HG03095 (cell line): ENCODE measurements at regions not wholly inside any gene's neighbourhood (a gene's known extent, or its start where the extent isn't known, plus 50 kb on each side); places are given as distances from the start of the nearest gene placed in this dataset.

ENCODE experiments used
- ATAC-seq: cut with Tn5 transposase; IDR thresholded peaks from one replicate; pipeline ENCODE4 v1.9.1; 2021; ENCODE audit warnings: moderate library complexity; ENCODE audit not compliant: unreplicated experiment

DNA sequence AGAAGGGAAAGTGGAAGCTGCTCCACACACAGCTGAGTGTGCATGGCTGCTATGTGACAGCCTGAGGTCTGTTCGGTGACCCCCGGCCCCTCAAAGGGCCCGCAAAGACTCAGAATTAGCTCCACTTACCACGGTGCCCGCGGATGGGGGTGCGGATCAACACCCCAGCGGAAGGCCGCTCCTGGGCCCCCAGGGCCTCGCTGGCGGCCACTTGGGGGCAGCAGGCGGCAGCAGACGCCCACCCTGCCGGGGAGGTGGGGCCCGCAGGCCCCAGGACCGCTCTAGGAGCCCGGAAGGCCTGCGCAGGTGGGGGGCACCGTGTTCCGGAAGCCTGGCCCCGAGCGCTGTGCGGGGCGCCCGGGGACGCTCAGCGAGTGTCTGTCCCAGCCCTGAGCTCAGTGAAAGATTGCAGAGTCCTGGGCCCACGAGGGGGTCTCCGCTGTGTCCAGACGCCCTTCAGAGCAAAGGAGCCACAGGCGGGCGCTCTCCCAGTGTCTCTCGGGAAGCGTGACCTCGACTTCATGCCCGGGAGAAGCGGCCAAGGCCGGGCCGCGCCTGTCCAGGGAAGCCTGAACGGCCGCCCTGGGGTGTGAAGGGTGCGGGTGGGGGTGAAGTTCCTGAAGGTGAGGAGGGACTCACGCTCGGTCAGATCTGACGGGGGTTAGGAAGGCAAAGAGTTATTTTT lies 118.7 kb downstream of the VAPA start:
- ATAC-seq: no peak

DNA sequence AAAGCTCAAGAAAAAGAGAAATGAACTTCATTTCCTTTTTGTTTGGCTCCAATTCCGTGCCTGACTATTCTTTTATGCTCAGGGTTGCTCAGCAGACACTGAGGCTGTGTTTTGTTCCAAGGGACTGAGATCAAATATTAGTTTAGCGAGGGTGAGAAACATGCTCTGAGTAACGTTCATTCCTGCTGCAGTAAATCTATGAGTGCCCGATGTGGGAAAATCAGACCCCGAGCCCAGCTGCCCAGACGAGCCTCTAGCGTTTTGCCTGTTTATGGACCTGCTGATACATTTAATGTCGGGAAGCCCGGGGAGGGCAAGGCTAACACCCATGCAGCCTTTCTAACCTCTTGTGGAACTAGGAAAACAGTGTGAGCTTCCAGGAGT lies 119.2 kb downstream of the VAPA start:
- no peak for ATAC-seq

DNA sequence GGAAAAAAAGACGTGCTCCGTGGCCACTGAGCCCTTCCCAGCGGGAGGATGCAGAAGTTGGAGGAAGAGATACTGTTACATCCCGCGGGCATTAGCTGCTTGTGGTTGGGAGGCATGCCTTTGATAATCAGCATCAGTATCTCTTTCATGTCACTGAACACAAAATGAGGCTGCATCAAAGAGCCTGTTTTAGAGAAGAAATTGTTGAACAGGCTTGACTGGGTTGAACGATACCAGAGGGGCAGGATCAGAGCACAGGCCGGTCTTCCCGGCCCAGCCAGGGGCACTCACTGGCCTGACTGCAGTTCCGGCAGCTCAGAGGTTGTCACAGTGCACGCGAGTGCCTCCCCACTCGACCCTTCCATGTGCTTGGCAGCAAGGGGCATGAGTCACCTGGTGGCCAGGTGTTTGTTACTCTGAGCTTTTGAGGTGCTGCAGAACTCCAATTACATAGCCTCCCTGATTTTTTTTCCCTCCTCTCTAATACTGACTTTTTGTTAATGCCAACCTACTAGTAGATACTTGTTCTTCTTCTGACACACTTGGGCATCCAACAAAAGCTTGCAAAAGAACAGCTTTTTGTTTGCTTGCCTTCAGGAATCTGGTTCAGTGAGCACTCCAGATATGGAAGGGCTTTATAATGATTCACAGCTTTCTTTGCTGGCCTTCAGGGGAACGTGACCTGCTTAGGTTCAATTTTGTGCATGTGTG lies 121.6 kb downstream of the VAPA start:
- ATAC-seq: no peak

DNA sequence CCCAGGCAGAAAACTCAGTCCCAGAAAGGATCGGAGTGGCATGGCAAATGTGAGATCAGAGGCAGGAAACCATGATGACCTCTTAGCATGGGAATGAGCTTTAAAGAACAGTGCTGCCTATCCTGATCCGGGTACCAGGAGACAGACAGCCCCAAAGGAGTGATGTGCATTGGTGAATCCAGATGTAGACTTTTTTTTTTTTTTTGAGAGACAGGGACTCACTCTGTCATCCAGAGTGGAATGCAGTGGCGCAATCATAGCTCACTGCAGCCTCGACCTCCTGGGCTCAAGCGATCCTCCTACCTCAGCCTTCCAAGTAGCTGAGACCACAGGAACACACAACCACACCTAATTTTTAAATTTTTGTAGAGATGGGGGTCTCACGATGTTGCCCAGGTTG lies 122.7 kb downstream of the VAPA start:
- no peak for ATAC-seq

DNA sequence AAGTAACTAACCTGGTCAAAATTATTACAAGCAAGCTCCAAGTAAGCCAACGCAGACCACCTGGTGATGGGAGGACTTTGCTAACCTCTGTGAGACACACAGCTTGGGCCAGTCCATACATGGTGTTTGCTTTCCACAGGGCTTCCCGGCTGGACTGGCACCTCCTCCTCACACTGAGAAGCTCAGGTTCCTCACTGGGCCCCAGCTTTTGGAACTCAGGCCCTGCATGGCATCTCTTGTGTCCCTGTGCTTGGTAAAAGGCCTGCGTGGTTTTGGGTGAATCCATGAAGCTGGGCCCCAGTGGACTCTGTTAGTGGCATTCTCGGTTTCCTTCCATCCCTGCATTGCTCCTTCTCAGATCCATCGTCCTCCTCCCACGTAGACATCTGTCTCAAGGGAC lies 123.4 kb downstream of the VAPA start:
- ATAC-seq: no peak

DNA sequence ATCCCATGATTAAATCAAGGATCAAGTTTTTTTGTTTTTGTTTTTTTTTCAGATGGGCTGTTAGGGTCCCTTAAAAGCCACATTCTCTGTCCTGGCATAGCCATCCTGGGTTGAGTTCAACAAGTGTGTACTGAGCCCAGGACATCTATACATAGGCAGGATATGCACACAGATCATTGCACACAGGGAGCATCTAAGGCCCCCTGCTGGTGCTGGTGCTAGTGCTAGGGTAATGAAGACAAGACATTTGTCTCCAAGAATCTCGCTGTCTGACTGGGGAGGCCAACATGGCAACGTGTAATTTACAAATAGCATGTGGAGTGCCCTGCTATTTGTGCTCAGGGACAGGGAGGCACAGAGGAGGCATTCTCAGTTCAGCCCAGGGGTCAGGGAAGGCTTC lies 124.5 kb downstream of the VAPA start:
- no peak for ATAC-seq

DNA sequence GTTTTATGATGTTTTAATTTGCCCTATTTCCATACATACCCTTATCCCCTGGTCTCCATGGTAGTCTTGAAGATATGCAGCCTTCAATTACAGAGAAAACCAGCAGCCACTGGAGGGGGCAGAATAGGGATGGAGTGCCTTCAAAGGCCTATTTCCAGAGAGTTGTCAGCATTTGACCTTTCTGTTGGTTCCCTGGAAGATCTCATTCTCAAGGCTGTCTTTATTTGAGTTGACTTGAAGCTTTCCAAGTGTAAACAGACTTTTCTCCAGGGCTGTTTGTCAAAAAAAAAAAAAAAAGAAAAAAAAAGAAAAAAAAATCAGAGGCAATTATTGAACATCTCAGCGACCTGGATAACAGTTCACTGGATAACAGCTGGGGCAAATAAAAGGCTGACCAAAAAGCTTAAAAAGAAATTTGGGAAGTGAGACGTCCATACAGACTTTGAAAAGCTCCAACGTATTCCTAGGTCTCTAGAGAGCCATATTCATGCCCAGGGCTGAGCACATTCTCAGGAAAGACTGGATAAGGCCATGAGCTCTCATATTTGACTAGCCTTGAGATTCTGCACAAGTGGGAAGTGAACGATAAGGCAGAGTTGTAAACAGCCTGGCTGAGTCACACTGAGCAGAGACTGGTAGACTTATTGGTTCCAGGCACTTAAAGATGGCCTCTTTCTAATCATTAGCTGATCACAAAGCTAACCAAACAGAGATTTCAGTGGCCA lies 126.6 kb downstream of the VAPA start:
- no peak for ATAC-seq

DNA sequence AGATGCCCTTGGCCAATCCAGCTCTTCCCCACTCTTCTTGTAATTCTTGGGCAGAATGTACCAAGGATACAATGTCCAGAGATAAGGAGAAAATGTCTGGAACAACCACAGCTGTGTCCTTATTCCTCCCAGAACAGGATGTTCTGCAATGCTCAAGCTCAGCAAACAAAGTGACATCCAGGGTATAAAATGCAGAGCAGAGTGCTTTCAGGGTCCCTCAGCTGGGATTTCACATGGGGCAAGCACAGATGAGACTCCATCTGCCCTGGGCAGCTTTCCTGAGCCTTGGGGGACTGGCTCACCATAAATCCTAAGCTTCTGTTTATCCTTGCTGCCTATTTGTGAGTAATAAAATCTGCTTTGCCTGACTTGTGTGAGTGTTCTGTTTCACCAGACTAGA lies 127.4 kb downstream of the VAPA start:
- no peak for ATAC-seq

DNA sequence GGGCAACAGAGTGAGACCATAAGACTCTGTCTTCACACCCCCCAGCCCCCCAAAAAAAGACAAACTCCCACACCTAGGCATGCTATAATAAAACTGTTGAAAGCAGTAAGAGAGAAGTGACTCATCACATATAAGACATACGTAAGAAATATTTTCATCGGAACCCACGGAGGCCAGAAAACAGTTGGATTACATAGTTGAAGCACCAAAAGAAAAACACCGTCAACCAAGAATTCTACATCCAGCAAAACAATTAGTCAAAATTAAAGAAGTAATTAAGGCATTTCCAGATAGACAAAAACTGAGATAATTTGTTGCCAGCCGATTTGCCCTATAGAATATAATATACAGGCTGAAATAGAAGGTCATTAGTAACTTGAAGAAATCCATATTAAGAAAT lies 128.7 kb downstream of the VAPA start:
- ATAC-seq: no peak

DNA sequence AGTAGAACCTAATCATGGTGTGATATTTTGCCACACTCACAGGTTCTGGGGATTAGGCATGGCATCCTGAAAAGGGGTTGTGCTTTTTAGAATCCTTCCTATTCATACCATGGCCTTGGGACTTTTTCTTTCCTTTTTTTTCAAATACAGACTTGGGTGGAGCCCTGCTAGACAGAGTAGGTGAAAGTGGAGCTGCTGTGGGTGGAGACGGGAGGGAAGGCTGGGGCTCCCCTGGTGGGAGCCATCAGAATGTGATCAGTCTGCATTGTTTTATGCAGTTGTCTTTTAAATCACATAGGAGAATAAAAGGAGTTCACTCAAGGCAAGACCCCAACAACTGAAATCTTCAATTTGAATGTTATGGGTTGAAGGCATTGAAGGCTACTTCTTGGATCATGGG lies 130.2 kb downstream of the VAPA start:
- ATAC-seq: no peak

DNA sequence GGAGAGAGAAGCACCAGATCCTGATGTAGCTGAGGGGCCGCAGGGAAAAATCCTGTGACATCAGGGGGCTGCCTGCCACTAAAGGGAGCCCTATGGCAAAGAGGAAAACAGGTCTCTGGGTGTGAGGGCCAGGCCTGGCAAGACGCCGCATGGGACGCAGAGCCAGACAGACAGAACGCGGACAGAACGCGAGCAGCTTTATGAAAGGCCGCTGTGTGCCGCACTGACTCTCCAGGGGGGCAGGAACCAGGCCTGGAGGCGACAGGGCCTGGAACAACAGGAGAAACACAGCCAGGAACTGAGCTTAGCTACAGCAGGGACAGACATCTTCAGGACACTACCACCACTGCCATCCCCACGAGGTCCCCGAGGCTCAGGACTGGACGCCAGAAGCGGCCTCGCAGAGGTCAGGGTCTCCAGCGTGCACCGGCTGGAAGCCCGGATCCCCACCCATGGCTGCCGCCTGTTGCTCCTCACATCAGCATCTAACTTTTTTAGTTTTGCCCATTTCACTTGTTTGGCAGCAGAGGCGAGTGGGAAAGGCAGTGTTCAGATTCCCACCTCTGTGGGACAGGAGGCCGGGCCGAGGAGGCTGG lies 131.6 kb downstream of the VAPA start:
- no peak for ATAC-seq

DNA sequence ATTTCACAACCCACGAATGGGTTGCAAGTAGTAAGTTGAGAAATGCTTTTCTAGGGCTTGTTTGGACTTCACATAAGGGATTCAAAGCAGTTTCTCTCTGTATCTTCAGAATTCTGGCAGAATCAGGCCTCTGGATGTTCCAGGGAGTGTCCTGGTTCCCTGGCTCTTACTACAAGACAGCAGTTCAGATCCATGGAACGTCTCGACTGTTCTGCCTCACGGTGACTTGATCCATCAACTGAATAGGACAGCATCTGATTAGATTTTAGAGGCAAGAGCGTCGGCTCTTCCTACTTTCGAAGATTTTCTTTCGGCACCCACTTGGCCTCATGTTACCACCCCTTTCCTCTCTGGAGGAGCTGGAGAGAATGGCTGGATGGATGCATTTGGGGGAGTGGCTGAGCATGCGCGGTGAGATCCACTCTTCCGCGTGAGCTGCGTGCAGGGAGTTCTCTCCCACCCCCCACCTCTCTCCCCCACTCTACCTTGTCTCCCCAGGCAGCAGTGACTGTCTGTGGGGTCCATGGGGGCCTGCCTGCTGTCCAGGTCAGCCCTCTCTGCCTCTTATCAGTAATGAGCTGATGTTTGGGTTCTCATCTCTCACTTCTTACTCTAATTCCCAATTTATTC lies 132.5 kb downstream of the VAPA start:
- no peak for ATAC-seq

DNA sequence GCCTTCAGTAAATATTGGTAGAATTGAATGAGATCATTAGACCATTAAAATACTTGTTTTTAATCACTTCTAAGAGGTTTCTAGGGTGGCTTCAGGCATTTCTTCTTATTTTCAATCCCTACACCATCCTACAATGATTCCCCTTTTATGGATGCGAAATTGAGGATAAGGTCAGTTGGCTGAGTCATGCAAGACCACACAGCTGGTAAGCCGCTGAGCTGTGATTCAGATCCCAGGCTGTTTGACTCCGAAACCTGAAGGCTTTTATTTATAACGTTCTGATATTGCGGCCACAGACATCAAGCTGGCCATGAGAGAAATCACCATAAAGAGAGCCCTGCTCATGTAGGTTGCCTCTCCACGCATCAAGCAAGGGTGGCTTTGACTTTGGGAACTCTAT lies 133.4 kb downstream of the VAPA start:
- no peak for ATAC-seq

DNA sequence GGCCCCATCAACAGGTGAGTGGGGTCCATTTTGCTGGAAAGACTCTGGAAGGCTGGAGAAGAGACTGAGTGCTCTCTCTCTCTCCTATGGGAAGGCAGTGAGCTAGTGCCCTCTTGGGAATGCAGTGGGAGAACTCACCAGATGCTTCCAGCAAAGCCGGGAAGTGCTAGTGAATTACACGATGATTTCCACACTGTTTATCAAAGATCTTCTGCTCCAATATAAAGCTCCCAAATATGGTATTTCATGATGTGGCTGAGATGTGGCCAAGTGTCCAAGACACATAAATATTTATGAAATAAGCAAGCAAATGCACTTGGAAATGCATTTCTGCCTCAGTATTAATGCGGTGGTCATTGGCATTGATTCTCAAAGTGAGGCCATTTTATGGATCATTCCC lies 135.9 kb downstream of the VAPA start:
- ATAC-seq: no peak

DNA sequence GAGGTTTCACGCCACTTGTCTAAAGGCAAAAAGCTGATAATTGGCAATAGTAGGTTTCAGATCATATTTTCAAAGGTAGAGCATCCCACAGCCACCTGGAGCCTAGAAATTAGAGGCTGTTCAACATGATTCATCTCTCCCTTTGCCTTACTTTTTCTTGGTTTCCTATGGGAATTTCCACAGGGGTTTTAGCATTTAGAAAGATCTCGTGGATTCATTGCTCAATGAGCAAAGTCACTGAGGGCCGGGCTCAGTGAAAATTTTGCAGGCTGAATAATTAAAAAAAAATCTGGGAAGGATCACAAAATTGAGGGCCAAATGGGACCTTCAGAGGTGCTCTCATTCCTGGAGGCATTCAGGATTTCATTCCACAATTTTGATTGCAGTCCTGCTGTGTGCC lies 137.1 kb downstream of the VAPA start:
- no peak for ATAC-seq

DNA sequence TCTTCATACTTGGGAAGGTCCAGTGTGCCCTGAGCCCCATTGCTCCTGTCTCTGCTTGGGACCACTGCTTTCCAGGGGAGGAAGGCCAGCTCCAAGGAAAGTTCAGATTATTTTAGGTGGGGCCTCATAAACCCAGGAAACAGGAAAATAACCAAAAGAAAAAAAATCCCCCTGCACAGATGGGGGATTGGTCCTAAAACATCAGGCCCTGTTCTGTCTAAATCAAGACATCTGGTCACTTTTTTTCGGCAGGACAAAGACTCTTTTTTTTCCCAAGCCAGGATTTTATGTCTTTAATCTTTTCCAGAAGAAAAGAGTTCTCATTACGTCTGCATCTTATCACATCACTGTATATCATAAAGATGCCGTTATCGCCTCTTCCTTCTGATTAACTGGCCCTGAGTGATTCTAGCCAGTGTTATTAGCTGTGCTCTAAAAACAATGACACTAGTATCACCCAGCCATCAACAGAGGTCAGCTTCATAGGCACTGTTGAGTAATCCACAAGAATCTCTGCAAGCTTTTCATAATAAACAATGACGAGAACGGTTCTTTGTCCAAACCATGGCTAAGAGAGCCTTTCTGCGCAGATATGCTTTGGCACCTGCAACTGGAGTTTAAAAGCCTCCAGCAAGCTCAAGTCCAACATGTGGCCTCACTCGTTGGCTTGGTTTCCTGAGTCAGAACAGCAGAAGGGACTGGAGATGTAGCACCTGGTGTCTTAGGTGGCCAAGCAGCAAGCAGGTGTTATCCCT lies 138.2 kb downstream of the VAPA start:
- no peak for ATAC-seq

DNA sequence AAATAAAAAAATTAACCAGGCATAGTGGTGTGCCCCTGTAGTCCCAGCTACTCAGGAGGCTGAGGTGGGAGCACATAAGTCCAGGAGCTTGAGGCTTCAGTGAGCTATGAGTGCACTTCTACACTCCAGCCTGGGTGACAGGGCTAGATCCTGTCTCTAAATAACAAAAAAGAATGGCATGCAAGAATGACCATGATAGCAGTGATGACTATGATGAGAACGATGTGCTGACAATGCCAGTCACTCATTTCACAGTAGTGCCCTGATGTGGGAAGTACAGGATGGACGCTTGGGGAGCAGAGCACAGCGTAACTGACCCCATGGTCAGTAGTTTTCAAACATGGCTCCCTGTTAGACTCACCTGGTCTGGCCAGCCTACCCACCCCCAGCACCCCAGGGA lies 139.1 kb downstream of the VAPA start:
- no peak for ATAC-seq

DNA sequence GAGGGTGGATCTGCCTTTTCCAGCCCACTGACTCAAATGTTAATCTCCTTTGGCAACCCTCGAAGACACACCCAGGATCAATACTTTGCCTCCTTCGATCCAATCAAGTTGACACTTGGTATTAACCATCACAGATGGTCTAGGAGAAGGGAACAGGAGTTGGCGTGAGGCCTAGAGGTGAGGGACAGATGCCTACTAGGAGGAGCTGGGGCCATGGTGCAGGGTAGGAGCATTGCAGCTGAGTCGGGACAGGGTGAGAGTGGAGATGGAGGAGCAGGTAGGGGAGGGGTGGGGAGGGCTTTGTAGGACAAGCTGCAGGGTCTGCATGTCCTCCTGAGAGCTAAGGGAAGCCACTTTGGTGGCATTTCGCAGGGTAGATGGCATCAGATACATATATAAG lies 140.0 kb downstream of the VAPA start:
- ATAC-seq: no peak

DNA sequence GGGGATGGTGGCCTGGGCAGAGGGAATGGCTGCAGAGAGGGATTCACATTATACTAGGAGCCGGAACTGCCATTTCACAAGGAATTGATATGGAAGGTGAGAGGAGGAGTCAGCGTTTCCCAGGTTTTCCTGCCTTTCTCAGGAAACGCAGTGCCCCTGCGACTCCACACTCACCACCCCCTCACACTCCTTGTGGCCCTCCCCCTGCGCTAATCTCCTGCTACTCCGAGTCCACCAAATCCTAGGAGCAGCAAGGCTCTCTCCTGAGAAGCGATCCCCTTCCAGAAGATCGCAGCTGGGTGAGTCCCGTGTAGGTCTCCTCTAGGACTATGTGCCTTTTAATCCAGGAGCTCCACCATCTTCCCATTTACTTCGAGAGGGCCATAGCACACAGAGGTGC lies 140.6 kb downstream of the VAPA start:
- no peak for ATAC-seq

DNA sequence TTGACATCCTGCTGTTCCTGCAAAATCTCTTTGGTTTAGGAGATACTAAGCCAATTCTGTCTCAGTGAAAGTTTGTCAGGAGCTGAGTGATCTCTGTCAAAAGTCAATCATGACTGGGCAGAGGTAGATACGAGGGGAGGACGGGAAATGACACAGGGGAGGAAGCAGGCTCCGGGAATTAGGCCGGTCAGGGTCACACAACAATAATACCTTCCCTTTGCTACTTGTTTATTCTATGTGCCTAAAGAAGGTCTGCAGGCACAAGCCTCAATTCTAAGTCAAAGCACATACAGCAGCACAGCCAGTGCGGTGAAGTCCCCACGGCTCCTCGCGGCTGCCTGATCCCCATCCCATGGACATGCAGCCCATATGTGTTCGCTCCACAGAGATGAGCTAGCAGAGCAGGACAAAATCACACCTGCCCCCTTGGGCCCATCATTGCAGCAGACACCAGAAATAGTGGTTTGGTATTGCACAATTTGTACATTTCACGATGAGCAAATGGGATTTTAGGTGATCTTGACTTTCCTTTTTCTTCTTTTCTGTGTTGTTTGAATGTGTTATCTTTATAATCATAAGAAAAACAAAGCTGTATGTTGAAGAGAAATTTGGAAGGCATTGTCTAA lies 141.4 kb downstream of the VAPA start:
- ATAC-seq: no peak
